Activated CD4-positive, CD25-positive, alpha-beta regulatory T cell treated with anti-CD3 and anti-CD28 coated beads, Interleukin-2, amount 50 U/mL, for 72 hours (primary cell): ENCODE measurements at regions not wholly inside any gene's neighbourhood (a gene's known extent, or its start where the extent isn't known, plus 50 kb on each side); places are given as distances from the start of the nearest gene placed in this dataset.

Experiments
- DNase-seq: peaks from one replicate; pipeline ENCODE4 v3.0.0; 2021

DNA sequence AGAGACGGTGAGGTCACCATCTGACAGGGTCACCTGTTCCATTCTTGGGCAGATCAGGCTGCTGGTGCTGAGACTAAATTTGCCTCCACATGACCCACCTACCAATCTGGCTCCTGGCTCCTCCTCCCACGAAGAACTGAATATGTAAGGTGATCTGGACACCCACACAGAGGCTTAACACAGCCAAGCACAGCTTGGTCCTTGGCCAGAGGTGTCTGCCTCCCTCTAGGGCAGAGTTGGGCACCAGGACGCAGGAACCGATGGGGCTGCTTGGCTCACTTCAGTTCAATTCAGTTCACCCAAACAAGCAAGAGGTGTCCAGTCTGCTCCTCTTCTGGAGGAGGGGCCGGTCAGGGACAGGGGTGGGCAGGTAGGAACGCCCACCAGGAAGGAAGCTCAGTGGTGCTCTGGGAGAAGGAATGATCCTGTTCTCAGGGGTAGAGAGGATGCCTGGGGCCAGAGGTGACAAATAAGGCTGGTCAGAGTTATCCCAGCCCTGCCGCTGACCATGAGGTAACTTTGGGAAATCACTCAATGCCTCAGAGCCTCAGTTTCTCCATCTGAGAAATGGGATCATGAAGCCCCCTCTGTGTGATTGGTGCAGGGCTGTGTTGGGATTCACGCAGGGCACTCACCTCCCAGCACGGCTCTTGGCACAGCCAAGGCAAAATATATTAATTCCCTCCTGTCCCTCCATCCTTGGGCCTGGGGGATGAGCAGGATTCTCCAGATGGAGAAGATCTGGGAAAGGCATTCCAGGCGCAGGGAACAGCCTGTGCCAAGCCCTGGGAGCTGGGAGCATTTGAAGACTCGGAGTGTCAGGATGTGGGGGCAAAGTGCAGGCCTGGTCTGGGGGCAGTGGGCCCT lies 284.5 kb downstream of the PTPRU start:
- no peak for DNase-seq

DNA sequence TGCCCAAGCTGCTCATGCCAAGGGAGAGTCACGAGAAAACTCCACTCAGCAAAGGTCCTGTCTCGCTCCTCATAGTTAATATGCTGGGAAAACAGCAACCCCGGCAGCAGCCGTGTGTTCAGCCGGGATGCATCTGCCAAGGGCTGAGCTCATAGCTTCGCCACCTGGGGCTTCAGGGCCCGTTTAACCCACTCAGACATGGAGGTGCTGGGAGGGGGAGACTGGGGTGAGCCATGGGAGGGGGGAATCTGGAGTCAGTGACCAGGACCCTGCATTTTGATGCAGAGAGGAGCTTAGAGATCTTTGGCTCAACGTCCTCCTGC lies 283.4 kb downstream of the PTPRU start:
- no peak for DNase-seq

GRCh38 chr1:29519108-29519787 lies 282.9 kb downstream of the PTPRU start:
- no peak for DNase-seq

DNA sequence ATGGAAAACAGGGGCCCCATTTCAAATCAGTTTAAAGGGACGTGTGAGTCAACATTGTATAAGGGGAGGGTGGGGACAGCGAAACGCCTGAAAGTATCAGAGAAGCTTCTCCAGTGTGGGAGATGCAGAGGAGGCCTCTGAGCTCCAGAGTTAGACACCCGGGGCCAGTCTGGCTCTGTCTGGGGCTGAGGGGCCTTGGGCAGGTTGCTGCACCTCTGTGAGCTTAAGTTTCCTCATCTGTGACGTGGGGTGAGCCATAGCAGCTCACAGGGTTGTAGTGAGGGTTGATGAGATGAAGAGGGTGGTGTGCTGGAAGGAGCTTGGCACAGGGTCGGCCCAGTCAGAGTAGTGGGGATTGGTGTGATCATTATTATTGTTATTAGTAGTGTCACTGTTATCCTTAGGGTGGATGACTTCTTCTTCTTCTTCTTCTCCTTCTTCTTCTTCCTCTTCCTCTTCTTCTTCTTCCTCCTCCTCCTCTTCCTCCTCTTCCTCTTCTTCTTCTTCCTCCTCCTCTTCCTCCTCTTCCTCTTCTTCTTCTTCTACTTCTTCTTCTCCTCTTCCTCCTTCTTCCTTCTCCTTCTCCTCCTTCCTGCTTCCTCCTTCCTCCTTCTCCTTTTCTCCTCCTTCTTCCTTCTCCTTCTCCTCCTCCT lies 282.0 kb downstream of the PTPRU start:
- no peak for DNase-seq

- no peak for DNase-seq
Measured at GRCh38 chr1:29517251-29518086, 281.1 kb downstream of the PTPRU start.

- DNase-seq, result no peak
Measured at GRCh38 chr1:29516063-29516820, 279.9 kb downstream of the PTPRU start.

- no peak for DNase-seq
Measured at GRCh38 chr1:29515170-29515955, 279.0 kb downstream of the PTPRU start.

DNA sequence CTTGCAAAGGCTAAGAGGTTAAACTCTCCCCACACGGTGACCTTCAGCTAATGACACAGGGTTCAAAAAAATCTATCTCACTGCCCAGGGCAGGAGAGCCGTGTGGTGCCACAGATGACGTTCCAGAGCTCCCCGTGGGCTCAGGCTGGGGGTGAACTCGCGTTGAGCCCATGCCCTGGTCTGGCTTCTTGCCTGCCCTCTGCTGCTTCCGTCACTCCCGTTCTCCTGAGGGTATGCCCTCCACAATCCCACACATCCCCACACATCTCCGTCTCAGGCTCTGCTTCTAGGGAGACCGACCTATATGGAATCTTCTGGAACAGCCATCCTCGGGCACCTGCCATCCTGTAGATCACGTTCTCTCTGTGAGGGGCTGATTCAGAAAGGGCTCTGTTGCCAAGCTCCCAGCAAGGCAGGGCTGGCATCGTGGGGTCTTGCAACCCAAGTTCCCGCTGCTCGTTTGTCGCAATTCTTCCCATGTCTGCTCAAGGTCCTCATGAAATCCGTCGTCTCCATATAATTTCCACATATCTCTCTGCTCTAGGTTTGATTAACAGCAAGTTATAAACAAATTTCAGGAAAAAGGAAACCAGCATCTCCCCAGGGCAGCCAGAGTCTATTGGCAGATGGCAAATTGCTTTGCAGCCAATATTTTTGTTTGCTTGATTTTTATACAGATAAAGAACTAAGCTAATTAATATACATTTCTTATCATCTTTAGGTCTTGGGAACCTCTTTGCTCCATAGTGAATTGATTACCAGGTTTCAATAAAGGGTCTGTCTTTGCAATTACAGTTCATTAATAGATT lies 278.2 kb downstream of the PTPRU start:
- DNase-seq, result no peak

DNA sequence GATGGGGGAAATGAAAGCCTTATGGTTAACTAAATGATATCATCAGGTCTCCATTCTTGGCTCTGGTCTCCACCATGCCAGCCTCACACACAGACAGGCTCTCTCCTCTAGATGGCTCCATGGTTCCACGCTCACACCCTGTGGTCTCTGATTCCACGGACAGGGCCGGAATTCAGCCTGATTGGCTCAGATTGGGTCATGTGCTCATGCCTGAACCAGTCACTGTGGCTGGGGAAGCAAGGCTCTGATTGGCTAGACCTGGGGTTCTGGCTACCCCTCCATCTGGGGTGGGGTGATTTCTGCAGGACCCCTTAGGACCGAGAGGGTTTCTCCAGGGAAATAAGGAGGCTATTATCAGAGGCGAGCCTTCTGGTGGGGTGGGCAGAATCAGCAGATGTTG lies 277.0 kb downstream of the PTPRU start:
- no peak for DNase-seq

GRCh38 chr1:29511436-29511835 lies 275.1 kb downstream of the PTPRU start:
- no peak for DNase-seq

- DNase-seq, result no peak
Measured at GRCh38 chr1:29508458-29509107, 272.3 kb downstream of the PTPRU start.

- no peak for DNase-seq
Measured at GRCh38 chr1:29506678-29507225, 270.4 kb downstream of the PTPRU start.

- no peak for DNase-seq
Measured at GRCh38 chr1:29505532-29506220, 269.4 kb downstream of the PTPRU start.

DNA sequence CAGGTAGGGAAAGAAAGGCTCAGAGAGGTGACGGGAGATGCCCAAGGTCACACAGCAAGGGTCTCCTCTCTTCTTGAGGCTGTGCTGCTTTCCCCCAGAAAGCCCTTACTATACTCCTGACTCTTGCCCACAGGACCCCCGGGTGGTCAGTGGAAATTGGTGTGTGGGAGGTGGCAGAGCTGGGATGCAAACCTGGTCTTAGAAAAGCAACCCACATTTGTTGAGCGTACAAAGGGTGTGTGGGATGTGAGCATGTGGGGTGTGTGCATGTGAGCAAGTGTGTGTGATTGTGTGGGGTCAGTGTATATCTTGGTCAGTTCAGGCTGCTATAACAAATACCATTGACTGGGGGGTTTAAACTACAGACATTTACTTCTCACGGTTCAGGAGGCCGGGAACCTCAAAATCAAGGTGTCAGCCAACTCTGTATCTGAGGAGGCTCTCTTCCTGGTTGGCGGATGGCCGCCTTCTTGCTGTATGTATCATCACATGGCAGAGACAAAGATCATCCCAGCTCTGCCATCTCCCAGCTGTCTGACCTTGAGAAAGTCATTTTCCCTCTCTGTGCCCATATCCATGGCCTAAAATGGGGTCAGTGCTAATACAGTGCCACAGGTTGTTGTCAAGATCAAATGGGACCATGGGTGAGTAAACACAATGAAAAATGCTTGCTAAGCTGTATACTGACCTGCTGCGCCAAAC lies 268.5 kb downstream of the PTPRU start:
- no peak for DNase-seq

DNA sequence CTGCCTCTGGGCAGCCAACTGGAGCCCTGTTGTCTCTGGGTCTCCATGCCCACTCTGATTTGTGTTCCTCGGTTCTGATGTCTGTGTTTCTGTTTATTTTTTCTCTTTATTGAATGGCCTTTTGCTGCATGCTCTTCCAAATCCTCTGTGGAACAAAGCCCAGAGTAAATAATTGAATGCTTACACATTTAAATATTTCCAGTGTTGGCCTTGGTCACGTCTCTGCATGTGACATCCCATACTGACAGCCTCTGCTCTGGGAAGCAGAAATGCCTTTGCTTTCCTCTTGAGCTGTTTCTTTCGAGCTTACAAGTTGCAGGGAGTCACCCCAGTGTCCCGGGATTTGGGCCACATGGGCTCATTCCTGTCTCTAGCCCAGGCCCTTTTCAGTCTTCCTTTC lies 267.9 kb downstream of the PTPRU start:
- DNase-seq, result no peak

DNA sequence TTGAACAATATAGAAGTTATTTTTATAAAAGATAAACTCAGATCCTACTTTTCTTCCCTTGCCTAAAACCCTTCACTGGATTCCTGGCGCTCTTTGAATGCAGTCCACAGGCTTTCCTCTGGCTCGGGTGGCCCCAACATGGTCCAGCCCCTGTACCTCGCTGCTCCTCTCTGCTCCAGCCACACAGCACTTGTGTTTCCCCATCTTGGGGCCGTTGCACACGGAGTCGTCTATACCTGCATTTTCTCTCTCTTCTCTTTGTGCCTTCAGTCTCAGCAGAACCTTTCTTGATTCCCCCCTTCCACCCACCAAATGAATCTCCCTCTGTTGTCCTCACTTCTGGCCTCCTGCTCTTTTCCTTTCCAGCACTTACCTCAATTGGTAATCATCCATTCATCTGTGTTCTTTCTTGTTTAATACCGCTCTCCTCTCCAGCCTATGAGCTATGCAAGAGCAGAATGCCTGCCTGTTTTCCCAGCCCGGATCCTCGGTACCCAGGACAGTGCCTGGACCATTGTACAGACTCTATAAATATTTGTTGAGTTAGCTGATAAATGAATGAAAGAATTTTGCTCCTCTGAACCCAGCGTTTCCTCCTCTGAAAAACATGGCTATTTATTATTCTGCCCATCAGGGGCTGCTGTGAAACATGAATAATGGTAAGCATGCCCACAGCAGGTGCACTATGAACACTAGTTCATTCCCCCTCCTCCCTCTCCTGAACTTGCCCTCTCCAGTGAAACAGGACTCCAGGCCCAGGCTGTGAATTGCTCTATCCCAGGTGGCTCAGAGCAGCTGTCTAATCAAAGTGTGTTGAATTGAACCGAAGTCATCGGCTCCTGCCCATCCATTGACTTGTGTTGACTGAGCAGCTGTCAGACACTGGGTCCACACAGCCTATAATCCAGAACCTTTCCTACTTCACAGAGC lies 266.9 kb downstream of the PTPRU start:
- DNase-seq, result no peak

DNA sequence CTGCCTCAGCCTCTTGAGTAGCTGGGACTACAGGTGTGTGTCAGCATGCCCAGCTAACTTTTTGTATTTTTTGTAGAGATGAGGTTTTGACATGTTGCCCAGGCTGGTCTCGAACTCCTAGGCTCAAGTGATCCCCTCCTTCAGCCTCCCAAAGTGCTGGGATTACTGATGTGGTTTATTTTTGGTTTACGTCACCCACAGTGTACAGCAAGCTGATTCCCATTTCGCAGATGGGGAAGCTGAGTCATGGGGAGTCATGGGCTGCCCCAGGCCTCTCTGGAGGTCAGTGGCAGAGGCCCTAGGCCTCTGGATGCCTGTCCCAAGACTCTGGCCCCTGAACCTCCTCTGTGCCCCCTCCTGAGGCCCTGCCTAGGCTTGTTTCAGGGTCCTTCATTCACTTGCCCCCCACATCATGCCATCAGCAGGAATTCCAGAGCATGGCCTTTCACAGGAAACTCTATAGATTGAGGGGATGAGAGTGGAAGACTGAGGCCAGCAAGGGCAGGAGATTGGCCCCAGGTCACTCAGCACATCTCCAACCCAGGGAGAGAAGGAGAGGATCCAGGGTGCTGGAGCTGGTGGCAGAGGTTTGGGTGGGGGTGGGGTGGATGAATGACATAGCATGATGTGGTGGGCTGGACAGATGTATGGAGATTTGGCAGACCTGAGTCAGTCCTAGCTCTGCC lies 266.0 kb downstream of the PTPRU start:
- no peak for DNase-seq
